Activated naive CD4-positive, alpha-beta T cell treated with anti-CD3 and anti-CD28 coated beads for 36 hours (primary cell): ENCODE measurements at regions not wholly inside any gene's neighbourhood (a gene's known extent, or its start where the extent isn't known, plus 50 kb on each side); places are given as distances from the start of the nearest gene placed in this dataset.

Experiments
- CTCF ChIA-PET: fragments of 350-600 bp; sonication (Branson Sonifier 250); formaldehyde crosslinking; loops from one replicate; lab custom pipeline; 2021; ENCODE audit warnings: antibody characterized with exemption; lab: Charles Lee
- DNase-seq: peaks from one replicate; pipeline ENCODE4 v3.0.0-alpha.2; 2020
- H3K27ac Mint-ChIP-seq: one replicate; pipeline ENCODE4 v1.8.0; 2021; ENCODE audit warnings: mild to moderate bottlenecking, mixed read lengths
- H3K27me3 Mint-ChIP-seq: one replicate; pipeline ENCODE4 v1.8.0; 2021; ENCODE audit warnings: low read depth, mixed read lengths
- H3K36me3 Mint-ChIP-seq: one replicate; pipeline ENCODE4 v1.8.0; 2021; ENCODE audit warnings: low read depth, mixed read lengths
- H3K4me1 Mint-ChIP-seq: one replicate; pipeline ENCODE4 v1.8.0; 2021; ENCODE audit warnings: low read depth, mixed read lengths
- H3K4me3 Mint-ChIP-seq: one replicate; pipeline ENCODE4 v1.8.0; 2021; ENCODE audit warnings: mild to moderate bottlenecking, moderate library complexity, mixed read lengths
- H3K9me3 Mint-ChIP-seq: one replicate; pipeline ENCODE4 v1.8.0; 2021; ENCODE audit warnings: mixed read lengths
- intact Hi-C: fragments of 100-400 bp; cut with micrococcal nuclease; formaldehyde crosslinking; loops from one replicate; pipeline ENCODE4 v1.15.1; 2023

GRCh38 chr5:93072831-93073459 lies 508.1 kb downstream of the NR2F1-AS1 start:
- intact Hi-C loops: no loop called here
- no peaks in the 10 kb centered on the region for H3K36me3 Mint-ChIP-seq
- no peaks in the 10 kb centered on the region for H3K9me3 Mint-ChIP-seq
- no peaks in the 10 kb centered on the region for H3K27me3 Mint-ChIP-seq
- H3K27ac Mint-ChIP-seq: no peak overlapping the region
- no peak overlapping the region for H3K4me3 Mint-ChIP-seq
- DNase-seq: no peak
- CTCF ChIA-PET: no interaction called here
- no peaks in the 10 kb centered on the region for H3K4me1 Mint-ChIP-seq

GRCh38 chr5:93071710-93072109 lies 509.3 kb downstream of the NR2F1-AS1 start:
- no peak overlapping the region for H3K27ac Mint-ChIP-seq
- H3K4me1 Mint-ChIP-seq: no peaks in the 10 kb centered on the region
- intact Hi-C loops: no loop called here
- no peak for DNase-seq
- H3K27me3 Mint-ChIP-seq: no peaks in the 10 kb centered on the region
- CTCF ChIA-PET: no interaction called here
- H3K36me3 Mint-ChIP-seq: no peaks in the 10 kb centered on the region
- H3K4me3 Mint-ChIP-seq: no peak overlapping the region
- H3K9me3 Mint-ChIP-seq: no peaks in the 10 kb centered on the region

- H3K36me3 Mint-ChIP-seq: no peaks in the 10 kb centered on the region
- H3K9me3 Mint-ChIP-seq: no peaks in the 10 kb centered on the region
- no peak overlapping the region for H3K27ac Mint-ChIP-seq
- no peaks in the 10 kb centered on the region for H3K4me1 Mint-ChIP-seq
- H3K27me3 Mint-ChIP-seq: no peaks in the 10 kb centered on the region
- CTCF ChIA-PET: interaction anchor here (0.6 kb wide), 1 partner anchor 18 kb away, joined by 3 read pairs; no protein-coding TSS in a partner anchor
- H3K4me3 Mint-ChIP-seq: no peak overlapping the region
- no peak for DNase-seq
- intact Hi-C loops: no loop called here
Observed at GRCh38 chr5:93070938-93071337, 510.1 kb downstream of the NR2F1-AS1 start.

- no peak overlapping the region for H3K4me3 Mint-ChIP-seq
- no peaks in the 10 kb centered on the region for H3K36me3 Mint-ChIP-seq
- intact Hi-C loops: no loop called here
- no peaks in the 10 kb centered on the region for H3K9me3 Mint-ChIP-seq
- CTCF ChIA-PET: interaction anchor here (0.6 kb wide), 1 partner anchor 59 kb away, joined by 4 read pairs; no protein-coding TSS in a partner anchor
- DNase-seq: no peak
- H3K27me3 Mint-ChIP-seq: no peaks in the 10 kb centered on the region
- no peak overlapping the region for H3K27ac Mint-ChIP-seq
- H3K4me1 Mint-ChIP-seq: no peaks in the 10 kb centered on the region
Observed at GRCh38 chr5:93069276-93069675, 511.7 kb downstream of the NR2F1-AS1 start.

GRCh38 chr5:93062548-93062947 lies 518.5 kb downstream of the NR2F1-AS1 start:
- H3K9me3 Mint-ChIP-seq: no peaks in the 10 kb centered on the region
- no peak for DNase-seq
- intact Hi-C loops: no loop called here
- H3K4me1 Mint-ChIP-seq: no peaks in the 10 kb centered on the region
- no peaks in the 10 kb centered on the region for H3K27me3 Mint-ChIP-seq
- H3K36me3 Mint-ChIP-seq: no peaks in the 10 kb centered on the region
- H3K4me3 Mint-ChIP-seq: no peak overlapping the region
- CTCF ChIA-PET: no interaction called here
- H3K27ac Mint-ChIP-seq: no peak overlapping the region

DNA sequence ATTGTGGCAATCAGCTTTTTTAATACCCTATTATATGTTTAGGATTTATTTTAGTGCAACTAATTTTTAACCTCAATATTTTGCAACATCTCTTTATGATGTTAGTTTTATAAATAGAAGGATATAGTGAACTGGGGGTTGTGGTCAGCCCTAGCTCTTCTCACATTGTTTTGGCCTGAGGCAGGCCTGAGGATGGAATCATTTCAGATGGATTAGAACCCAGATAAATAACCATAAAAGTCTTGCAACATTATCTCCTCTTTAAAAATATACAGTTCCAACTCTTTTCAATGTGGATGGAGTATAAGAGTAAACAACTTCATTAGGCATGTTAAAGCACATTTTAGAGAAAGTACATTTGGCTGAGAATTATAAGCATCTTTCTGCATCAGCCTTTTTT lies 522.7 kb downstream of the NR2F1-AS1 start:
- H3K9me3 Mint-ChIP-seq: no peaks in the 10 kb centered on the region
- no peak overlapping the region for H3K27ac Mint-ChIP-seq
- no peaks in the 10 kb centered on the region for H3K4me1 Mint-ChIP-seq
- CTCF ChIA-PET: no interaction called here
- no peaks in the 10 kb centered on the region for H3K27me3 Mint-ChIP-seq
- DNase-seq: no peak
- H3K36me3 Mint-ChIP-seq: no peaks in the 10 kb centered on the region
- no peak overlapping the region for H3K4me3 Mint-ChIP-seq
- intact Hi-C loops: no loop called here

- Mint-ChIP-seq H3K27ac (no peak overlapping the region), H3K36me3 (no peaks in the 10 kb centered on the region), H3K27me3 (no peaks in the 10 kb centered on the region), H3K9me3 (no peaks in the 10 kb centered on the region), H3K4me1 (no peaks in the 10 kb centered on the region), H3K4me3 (no peak overlapping the region)
- intact Hi-C loops: no loop called here
- CTCF ChIA-PET: no interaction called here
- DNase-seq: no peak
Observed at GRCh38 chr5:93057311-93057710, 523.7 kb downstream of the NR2F1-AS1 start.

DNA sequence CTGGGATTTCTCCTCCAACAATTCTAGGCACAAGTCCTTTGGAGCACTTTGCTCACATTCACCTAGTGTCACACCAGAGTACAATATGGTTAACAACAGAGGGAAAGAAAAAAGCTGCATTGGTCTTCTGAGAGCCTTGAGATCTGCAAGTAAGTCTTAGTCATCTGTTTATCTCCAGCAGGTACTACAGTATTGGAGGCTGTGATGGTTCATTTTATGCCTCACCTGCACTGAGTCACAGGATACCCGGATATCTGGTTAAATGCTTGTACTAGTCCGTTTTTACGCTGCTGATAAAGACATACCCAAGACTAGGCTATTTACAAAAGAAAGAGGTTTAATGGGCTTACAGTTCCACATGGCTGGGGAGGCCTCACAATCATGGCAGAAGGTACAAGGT lies 525.0 kb downstream of the NR2F1-AS1 start:
- no peaks in the 10 kb centered on the region for H3K4me1 Mint-ChIP-seq
- no peaks in the 10 kb centered on the region for H3K9me3 Mint-ChIP-seq
- H3K27me3 Mint-ChIP-seq: no peaks in the 10 kb centered on the region
- no peak overlapping the region for H3K4me3 Mint-ChIP-seq
- intact Hi-C loops: no loop called here
- CTCF ChIA-PET: interaction anchor here (0.5 kb wide), 1 partner anchor 20 kb away, joined by 4 read pairs; no protein-coding TSS in a partner anchor
- no peaks in the 10 kb centered on the region for H3K36me3 Mint-ChIP-seq
- no peak overlapping the region for H3K27ac Mint-ChIP-seq
- DNase-seq: no peak

DNA sequence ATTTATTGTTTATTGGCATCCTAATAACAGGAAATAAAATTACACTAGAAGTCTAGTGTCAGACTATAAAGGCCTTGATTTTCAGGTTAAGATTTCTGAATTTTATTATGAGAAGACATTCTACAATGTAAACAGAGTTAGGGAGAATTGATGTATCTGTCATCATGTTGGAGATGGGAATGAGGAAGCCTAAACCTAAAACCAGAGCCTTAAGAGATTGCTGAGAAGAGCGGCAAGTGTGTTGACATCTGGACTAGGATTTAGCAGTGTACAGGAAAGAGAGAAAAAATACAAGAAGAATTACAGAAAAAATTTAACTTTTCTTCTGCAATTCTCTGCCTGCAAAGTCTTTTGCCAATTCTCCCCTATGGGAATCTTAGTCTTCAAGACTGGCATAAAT lies 525.5 kb downstream of the NR2F1-AS1 start:
- intact Hi-C loops: no loop called here

GRCh38 chr5:93054424-93055163 lies 526.4 kb downstream of the NR2F1-AS1 start:
- Mint-ChIP-seq H3K36me3 (no peaks in the 10 kb centered on the region), H3K27me3 (no peaks in the 10 kb centered on the region), H3K27ac (no peak overlapping the region), H3K9me3 (no peaks in the 10 kb centered on the region), H3K4me3 (no peak overlapping the region), H3K4me1 (no peaks in the 10 kb centered on the region)
- intact Hi-C loops: no loop called here
- no peak for DNase-seq
- CTCF ChIA-PET: no interaction called here

More for the DNA sequence above, 525.5 kb downstream of the NR2F1-AS1 start:
- no peak for DNase-seq
- no peak overlapping the region for H3K27ac Mint-ChIP-seq
- H3K9me3 Mint-ChIP-seq: no peaks in the 10 kb centered on the region
- H3K36me3 Mint-ChIP-seq: no peaks in the 10 kb centered on the region
- CTCF ChIA-PET: interaction anchor here (0.5 kb wide), 1 partner anchor 21 kb away, joined by 4 read pairs; no protein-coding TSS in a partner anchor
- no peak overlapping the region for H3K4me3 Mint-ChIP-seq
- no peaks in the 10 kb centered on the region for H3K27me3 Mint-ChIP-seq
- H3K4me1 Mint-ChIP-seq: no peaks in the 10 kb centered on the region

- H3K9me3 Mint-ChIP-seq: no peaks in the 10 kb centered on the region
- no peak overlapping the region for H3K27ac Mint-ChIP-seq
- CTCF ChIA-PET: no interaction called here
- H3K36me3 Mint-ChIP-seq: no peaks in the 10 kb centered on the region
- H3K27me3 Mint-ChIP-seq: no peaks in the 10 kb centered on the region
- DNase-seq: no peak
- no peak overlapping the region for H3K4me3 Mint-ChIP-seq
- intact Hi-C loops: no loop called here
- H3K4me1 Mint-ChIP-seq: no peaks in the 10 kb centered on the region
Observed at GRCh38 chr5:93053825-93054224, 527.2 kb downstream of the NR2F1-AS1 start.

GRCh38 chr5:93048858-93049257 lies 532.2 kb downstream of the NR2F1-AS1 start:
- intact Hi-C loops: no loop called here
- CTCF ChIA-PET: no interaction called here
- H3K27me3 Mint-ChIP-seq: no peaks in the 10 kb centered on the region
- no peaks in the 10 kb centered on the region for H3K9me3 Mint-ChIP-seq
- no peak overlapping the region for H3K4me3 Mint-ChIP-seq
- DNase-seq: no peak
- no peak overlapping the region for H3K27ac Mint-ChIP-seq
- H3K36me3 Mint-ChIP-seq: no peaks in the 10 kb centered on the region
- no peaks in the 10 kb centered on the region for H3K4me1 Mint-ChIP-seq
